Activated CD8-positive, alpha-beta T cell treated with anti-CD3 and anti-CD28 coated beads, Interleukin-2, amount 10 ng/mL, durations not matched to agents 7 days and 5 days (primary cell): ENCODE measurements at regions not wholly inside any gene's neighbourhood (a gene's known extent, or its start where the extent isn't known, plus 50 kb on each side); places are given as distances from the start of the nearest gene placed in this dataset.

Source experiments
- ATAC-seq: fragments of 150-1000 bp; cut with Tn5 transposase; one replicate; pipeline ENCODE4 v1.10.0; 2021; ENCODE audit warnings: moderate library complexity
- CTCF ChIA-PET: fragments of 350-600 bp; sonication (Branson Sonifier 250); formaldehyde crosslinking; loops from one replicate; lab custom pipeline; 2021; ENCODE audit warnings: antibody characterized with exemption; lab: Charles Lee
- POLR2A ChIA-PET: fragments of 350-600 bp; sonication (Branson Sonifier 250); formaldehyde crosslinking; loops from one replicate; lab custom pipeline; 2021; ENCODE audit warnings: antibody characterized with exemption; lab: Charles Lee
- DNase-seq: peaks from one replicate; pipeline ENCODE4 v3.0.0-alpha.2; 2020
- H3K27ac Mint-ChIP-seq: one replicate; pipeline ENCODE4 v1.8.0; 2021; ENCODE audit warnings: mild to moderate bottlenecking, mixed read lengths
- H3K27me3 Mint-ChIP-seq: one replicate; pipeline ENCODE4 v1.8.0; 2021; ENCODE audit warnings: low read depth, mixed read lengths
- H3K36me3 Mint-ChIP-seq: one replicate; pipeline ENCODE4 v1.8.0; 2021; ENCODE audit warnings: low read depth, mixed read lengths
- H3K4me1 Mint-ChIP-seq: one replicate; pipeline ENCODE4 v1.8.0; 2021; ENCODE audit warnings: low read depth, mixed read lengths
- H3K4me3 Mint-ChIP-seq: one replicate; pipeline ENCODE4 v1.8.0; 2021; ENCODE audit warnings: mild to moderate bottlenecking, mixed read lengths
- H3K9me3 Mint-ChIP-seq: one replicate; pipeline ENCODE4 v1.8.0; 2022; ENCODE audit warnings: mixed read lengths; ENCODE audit not compliant: insufficient read depth

DNA sequence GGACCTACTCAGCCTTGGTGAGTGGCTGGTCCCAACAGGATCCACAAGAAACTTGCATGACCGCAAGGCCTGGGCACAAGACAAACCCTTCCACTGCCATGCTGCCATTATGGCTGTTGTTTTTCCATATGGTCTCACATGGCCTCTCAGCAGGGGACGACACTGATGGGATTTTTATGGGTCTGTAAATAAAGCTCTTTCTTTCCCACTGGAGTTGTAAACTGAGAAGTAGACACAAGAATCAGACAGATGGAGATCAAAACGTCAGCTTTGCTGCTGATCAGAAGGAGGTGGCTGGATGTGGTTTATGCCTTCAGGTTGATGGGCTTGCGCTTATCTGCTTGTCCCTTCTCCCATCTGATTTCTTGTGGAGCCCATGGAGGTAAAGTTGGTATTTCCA, 138.1 kb upstream of the KCNJ6 start:
- Mint-ChIP-seq H3K27ac (no peak overlapping the region), H3K9me3 (no peaks in the 10 kb centered on the region)
- POLR2A ChIA-PET = no interaction called here

DNA sequence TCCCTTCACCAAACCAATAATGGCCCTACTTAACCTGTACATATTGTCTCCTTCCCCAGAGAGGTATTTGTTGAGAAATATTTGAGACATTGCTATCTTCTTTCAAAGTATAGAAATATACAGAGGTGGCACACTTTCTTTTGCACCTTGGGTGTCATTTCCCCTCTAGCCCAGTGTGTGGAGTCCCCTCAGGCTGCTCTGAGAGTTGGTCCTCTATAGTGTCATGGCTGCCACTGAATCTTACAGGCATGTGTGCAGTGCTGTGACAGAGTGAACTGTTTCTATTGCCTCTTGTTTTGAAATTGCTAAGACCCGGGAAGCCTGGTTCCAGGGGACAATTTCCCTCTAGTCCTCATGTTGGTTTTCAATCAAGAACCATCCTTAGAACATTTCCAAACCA, 140.2 kb upstream of the KCNJ6 start:
- ATAC-seq = no peak
- Mint-ChIP-seq H3K9me3 (no peaks in the 10 kb centered on the region), H3K27me3 (no peaks in the 10 kb centered on the region), H3K27ac (no peak overlapping the region), H3K4me1 (no peaks in the 10 kb centered on the region), H3K36me3 (no peaks in the 10 kb centered on the region), H3K4me3 (no peak overlapping the region)
- no peak for DNase-seq
- POLR2A ChIA-PET = no interaction called here
- CTCF ChIA-PET = no interaction called here

More for the DNA sequence above, 138.1 kb upstream of the KCNJ6 start:
- Mint-ChIP-seq H3K36me3 (no peaks in the 10 kb centered on the region), H3K4me3 (no peak overlapping the region), H3K4me1 (no peaks in the 10 kb centered on the region), H3K27me3 (no peaks in the 10 kb centered on the region)
- ATAC-seq = no peak
- DNase-seq = no peak
- CTCF ChIA-PET = no interaction called here

DNA sequence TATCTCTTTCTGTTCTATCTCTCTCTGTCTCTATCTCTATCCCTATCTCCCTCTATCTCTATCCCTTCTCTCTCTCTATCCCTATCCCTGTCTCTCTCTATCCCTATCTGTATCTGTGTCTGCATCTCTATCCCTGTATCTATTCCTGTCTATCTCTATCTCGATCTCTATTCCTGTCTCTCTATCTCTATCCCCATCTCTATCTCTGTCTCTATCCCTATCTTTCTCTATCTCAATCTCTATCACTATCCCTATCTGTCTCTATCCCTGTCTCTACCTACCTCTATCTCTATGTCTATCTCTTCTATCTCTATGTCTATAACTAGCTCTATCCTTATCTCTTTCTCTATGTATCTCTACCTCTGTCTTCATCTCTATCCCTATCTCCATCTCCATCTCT, 141.4 kb upstream of the KCNJ6 start:
- Mint-ChIP-seq H3K4me1 (no peaks in the 10 kb centered on the region), H3K27me3 (no peaks in the 10 kb centered on the region), H3K36me3 (no peaks in the 10 kb centered on the region), H3K4me3 (no peak overlapping the region), H3K27ac (no peak overlapping the region), H3K9me3 (no peaks in the 10 kb centered on the region)
- ChIA-PET CTCF (no interaction called here), POLR2A (no interaction called here)
- ATAC-seq = no peak
- DNase-seq = no peak

DNA sequence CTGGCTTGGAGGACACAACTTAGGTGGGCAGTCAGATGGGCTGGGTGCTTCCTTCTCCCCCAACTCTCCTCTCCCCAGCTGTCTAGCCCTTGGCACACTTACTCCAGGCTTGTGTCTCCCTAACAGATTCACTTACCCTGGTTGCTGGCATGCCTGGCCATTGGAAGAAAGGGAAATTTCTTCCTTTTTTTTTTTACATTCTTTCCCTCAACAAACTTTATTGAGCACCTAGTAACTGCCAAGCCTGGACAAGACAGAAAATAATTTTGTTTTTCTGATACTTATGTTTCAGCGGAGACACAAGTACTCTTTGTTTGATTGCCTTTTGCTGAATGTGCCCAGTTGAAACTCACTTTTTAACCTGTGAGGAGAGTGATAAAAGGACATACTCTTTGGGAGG, 144.3 kb upstream of the KCNJ6 start:
- Mint-ChIP-seq H3K27ac (no peak overlapping the region), H3K36me3 (no peaks in the 10 kb centered on the region)
- POLR2A ChIA-PET = no interaction called here

DNA sequence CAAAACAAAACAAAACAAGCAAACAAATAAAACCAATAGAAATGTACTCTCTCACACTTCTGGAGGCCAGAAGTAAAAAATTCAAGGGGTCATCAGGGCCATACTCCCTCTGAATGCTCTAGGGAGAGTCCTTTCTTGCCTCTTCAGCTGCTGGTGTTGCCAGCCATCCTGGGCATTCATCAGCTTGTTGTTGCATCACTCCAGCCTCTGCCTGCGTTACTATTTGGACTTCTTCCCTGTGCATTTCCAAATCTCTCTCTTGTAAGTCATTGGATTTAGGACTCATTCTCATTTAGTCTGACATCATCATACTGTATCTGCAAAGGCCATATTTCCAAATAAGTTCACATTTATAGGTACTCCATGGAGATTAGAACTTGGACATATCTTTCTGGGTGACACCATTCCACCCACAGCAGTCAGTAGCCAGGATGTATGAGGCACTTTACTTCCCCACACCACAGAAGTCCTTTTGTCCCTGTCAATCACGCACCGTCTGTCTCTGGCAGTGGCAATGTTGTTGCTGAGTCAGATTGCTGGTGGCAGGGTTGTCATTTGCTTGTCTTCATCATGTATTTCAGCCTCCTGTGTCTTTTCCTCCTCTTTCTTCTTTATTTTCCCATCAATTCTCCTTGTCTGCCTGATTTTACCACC, 151.0 kb upstream of the KCNJ6 start:
- ChIA-PET CTCF (no interaction called here), POLR2A (interaction anchor here (0.7 kb wide), 1 partner anchor 9 kb away, joined by 3 read pairs; no protein-coding TSS in a partner anchor)
- ATAC-seq = no peak
- no peaks in the 10 kb centered on the region for H3K9me3 Mint-ChIP-seq
- no peak for DNase-seq
- H3K36me3 Mint-ChIP-seq = no peaks in the 10 kb centered on the region
- no peak overlapping the region for H3K4me3 Mint-ChIP-seq
- H3K27ac Mint-ChIP-seq = no peak overlapping the region
- H3K27me3 Mint-ChIP-seq = no peaks in the 10 kb centered on the region
- no peaks in the 10 kb centered on the region for H3K4me1 Mint-ChIP-seq

More for the DNA sequence above, 144.3 kb upstream of the KCNJ6 start:
- no peak for ATAC-seq
- CTCF ChIA-PET = no interaction called here
- DNase-seq = no peak
- Mint-ChIP-seq H3K4me1 (no peaks in the 10 kb centered on the region), H3K27me3 (no peaks in the 10 kb centered on the region), H3K4me3 (no peak overlapping the region), H3K9me3 (no peaks in the 10 kb centered on the region)

DNA sequence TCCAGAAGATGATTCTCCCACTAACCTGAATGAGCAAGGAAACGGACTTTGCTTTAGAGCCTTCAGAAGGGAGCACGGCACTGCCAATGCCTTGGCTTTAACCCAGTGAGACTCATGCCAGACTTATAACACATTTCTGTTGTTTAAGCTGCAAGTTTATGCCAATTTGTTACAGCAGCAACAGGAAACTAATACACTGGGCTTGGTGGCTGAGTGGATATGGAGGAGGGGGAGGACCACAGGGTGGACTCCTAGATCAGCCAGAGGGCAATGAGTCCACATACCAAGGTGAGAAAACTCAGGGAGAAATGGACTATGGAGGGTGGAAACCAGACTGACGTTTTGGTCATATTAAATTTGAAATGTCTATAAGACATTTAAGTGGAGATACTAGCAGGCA, 156.2 kb upstream of the KCNJ6 start:
- no peak overlapping the region for H3K4me3 Mint-ChIP-seq
- DNase-seq (no peak), ATAC-seq (no peak)
- no peaks in the 10 kb centered on the region for H3K4me1 Mint-ChIP-seq
- H3K9me3 Mint-ChIP-seq = peaks cover 3% of the 10 kb centered on the region
- H3K27ac Mint-ChIP-seq = no peak overlapping the region
- ChIA-PET CTCF (no interaction called here), POLR2A (no interaction called here)
- no peaks in the 10 kb centered on the region for H3K36me3 Mint-ChIP-seq
- no peaks in the 10 kb centered on the region for H3K27me3 Mint-ChIP-seq

DNA sequence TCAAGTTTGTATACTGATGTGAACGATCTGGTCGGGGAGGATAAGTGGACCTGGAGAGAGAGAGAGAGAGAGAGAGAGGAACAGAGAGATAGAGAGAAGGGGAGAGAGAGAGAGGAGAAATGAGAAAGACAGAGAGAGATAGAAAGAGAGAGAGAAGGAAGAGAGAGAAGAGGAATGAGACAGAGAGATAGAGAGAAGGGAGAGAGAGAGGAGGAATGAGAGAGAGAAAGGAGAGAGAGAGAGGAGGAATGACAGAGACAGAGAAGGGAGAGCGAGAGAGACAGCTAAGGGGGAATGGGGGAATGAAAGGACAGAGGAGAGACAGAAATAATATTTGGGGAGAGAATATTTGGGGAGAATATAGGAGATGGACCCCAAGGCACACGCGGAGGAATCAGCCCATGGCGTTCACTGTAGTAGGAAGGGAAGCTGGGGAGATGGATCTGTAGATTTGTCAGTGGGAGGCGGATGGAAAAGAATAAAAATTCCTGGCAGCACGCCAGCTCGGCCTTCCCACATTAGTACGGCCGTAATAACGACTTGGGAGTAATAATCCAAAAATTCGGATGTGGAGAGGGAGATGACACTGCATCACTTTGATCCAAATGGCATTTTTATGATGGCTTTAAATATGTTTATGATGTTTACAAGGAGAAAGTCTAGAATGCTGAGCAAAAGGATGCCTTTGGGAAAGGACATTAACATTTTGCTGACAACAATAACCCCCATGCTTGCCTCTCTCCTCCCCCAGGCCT, 159.8 kb upstream of the KCNJ6 start:
- no peak for ATAC-seq
- ChIA-PET CTCF (no interaction called here), POLR2A (no interaction called here)
- no peak for DNase-seq
- Mint-ChIP-seq H3K9me3 (peaks cover 3% of the 10 kb centered on the region), H3K27me3 (no peaks in the 10 kb centered on the region), H3K27ac (no peak overlapping the region), H3K4me1 (no peaks in the 10 kb centered on the region), H3K36me3 (no peaks in the 10 kb centered on the region), H3K4me3 (no peak overlapping the region)

DNA sequence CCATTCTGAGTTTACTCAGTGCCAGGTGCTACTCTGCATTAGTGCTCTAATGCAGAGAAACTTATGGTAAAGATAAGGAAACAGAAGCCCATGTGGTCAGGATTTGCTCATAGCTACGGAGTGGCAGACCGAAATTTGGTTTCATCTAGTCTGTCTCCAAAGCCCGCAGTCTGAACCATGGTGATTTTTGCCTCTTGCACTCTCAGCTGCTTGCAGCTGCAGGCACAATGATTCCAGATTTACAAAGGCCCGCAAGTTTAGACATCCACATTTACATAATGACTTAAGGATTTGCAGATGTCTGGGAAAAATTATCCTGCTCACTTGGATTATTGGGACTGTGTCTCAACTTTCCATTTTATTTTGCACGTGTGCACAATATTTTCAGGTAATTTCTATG, 161.3 kb upstream of the KCNJ6 start:
- H3K27ac Mint-ChIP-seq = no peak overlapping the region
- H3K36me3 Mint-ChIP-seq = no peaks in the 10 kb centered on the region
- DNase-seq (no peak), ATAC-seq (no peak)
- ChIA-PET CTCF (no interaction called here), POLR2A (no interaction called here)
- H3K27me3 Mint-ChIP-seq = no peaks in the 10 kb centered on the region
- no peaks in the 10 kb centered on the region for H3K4me1 Mint-ChIP-seq
- no peak overlapping the region for H3K4me3 Mint-ChIP-seq
- H3K9me3 Mint-ChIP-seq = peaks cover 3% of the 10 kb centered on the region

DNA sequence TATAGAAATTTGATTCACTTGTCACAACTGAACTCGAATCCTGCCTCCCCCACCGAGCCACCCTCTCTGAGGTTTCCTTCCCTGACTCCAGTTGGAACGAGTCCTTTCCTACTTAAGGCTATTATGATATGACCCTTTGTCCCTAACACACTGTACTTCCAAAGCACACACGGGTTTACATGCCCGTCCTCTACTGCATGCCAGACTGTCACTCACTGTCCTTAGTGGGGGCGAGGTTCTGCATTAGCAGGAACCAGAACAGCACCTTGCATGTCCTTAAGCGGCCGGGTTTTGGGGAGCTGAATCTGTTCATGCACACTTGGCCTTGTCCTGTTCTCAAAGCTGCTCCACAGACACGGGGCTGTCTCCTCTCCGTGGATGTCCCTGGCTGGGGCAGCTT, 164.6 kb upstream of the KCNJ6 start:
- CTCF ChIA-PET = no interaction called here
- Mint-ChIP-seq H3K36me3 (no peaks in the 10 kb centered on the region), H3K27me3 (no peaks in the 10 kb centered on the region), H3K4me3 (no peak overlapping the region), H3K4me1 (no peaks in the 10 kb centered on the region), H3K9me3 (no peaks in the 10 kb centered on the region), H3K27ac (no peak overlapping the region)
- POLR2A ChIA-PET = no interaction called here
- no peak for DNase-seq
- ATAC-seq = no peak

DNA sequence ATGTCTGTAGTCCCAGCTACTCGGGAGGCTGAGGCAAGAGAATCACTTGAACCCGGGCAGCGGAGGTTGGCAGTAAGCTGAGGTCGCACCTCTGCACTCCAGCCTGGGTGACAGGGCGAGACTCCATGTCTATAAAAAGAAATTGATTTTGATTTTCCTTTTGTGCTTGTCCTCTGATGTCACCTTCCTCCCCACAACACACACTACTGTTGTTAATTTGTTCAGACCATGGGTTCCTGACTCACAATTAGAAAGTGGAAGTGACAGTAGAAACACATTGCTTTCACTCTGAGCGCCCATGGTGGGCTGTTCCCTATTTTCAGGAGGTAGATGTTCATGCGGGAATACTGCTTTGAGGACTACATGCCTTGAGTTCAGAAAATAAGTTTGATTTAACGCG, 165.5 kb upstream of the KCNJ6 start:
- peaks cover 2% of the 10 kb centered on the region for H3K27me3 Mint-ChIP-seq
- no peaks in the 10 kb centered on the region for H3K9me3 Mint-ChIP-seq
- ChIA-PET POLR2A (no interaction called here), CTCF (no interaction called here)
- H3K36me3 Mint-ChIP-seq = no peaks in the 10 kb centered on the region
- DNase-seq (no peak), ATAC-seq (no peak)
- H3K4me1 Mint-ChIP-seq = no peaks in the 10 kb centered on the region
- H3K4me3 Mint-ChIP-seq = no peak overlapping the region
- H3K27ac Mint-ChIP-seq = no peak overlapping the region

DNA sequence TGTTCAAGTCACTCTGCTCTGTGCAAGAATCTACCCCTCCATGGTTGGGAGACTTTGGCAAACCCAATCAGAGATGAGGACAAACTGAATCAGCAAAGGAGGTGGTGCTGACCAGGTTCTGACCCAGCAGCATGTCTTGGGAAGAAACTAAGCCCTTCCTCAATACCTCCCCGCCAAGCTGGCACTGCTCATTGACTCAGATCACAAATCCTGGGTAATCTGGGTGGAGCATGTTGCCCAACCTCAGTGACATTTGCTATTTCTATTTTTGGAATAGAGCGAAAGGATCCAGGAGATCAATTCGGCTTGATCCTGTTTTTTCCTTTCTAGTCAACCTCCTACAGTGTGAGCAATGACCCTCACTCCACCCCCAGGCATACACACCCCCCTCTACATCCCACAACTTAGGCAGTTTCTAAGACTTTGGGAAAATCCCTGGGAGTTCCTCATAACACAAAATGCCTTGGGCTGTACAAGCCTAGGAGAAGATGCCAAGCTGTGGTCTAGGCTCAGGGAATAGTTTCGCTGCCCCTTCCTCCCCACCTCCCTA, 166.8 kb upstream of the KCNJ6 start:
- ATAC-seq (no peak), DNase-seq (no peak)
- peaks cover 2% of the 10 kb centered on the region for H3K27me3 Mint-ChIP-seq
- ChIA-PET CTCF (no interaction called here), POLR2A (no interaction called here)
- H3K4me3 Mint-ChIP-seq = no peak overlapping the region
- no peaks in the 10 kb centered on the region for H3K9me3 Mint-ChIP-seq
- H3K4me1 Mint-ChIP-seq = no peaks in the 10 kb centered on the region
- no peak overlapping the region for H3K27ac Mint-ChIP-seq
- H3K36me3 Mint-ChIP-seq = no peaks in the 10 kb centered on the region

DNA sequence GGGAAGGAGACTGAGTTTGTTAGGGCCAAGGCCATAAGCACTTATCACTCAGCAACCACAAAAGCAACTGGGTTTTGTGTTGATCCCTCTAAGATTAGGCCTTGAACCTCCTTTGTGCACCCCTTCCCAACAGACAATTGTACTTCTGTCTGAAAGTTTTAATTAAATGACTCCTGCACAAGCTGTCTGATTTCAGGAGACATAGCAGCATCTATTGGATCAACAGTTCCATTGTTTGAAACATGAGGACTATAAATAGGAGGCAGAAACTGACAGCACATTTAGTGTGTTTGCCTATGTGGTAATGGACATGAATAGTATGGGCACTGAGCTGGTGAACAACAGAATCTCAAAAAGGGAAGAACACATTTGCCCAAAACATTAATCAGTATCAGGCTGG, 167.3 kb upstream of the KCNJ6 start:
- ChIA-PET POLR2A (no interaction called here), CTCF (no interaction called here)
- no peak overlapping the region for H3K4me3 Mint-ChIP-seq

More for the DNA sequence above, 167.3 kb upstream of the KCNJ6 start:
- ATAC-seq (no peak), DNase-seq (no peak)
- no peaks in the 10 kb centered on the region for H3K9me3 Mint-ChIP-seq
- peaks cover 2% of the 10 kb centered on the region for H3K27me3 Mint-ChIP-seq
- no peaks in the 10 kb centered on the region for H3K36me3 Mint-ChIP-seq
- no peak overlapping the region for H3K27ac Mint-ChIP-seq
- H3K4me1 Mint-ChIP-seq = no peaks in the 10 kb centered on the region
